ENCODE measurements at regions not wholly inside any gene's neighbourhood (a gene's known extent, or its start where the extent isn't known, plus 50 kb on each side); places are given as distances from the start of the nearest gene placed in this dataset.
"Not testable (repeated sequence)": the region's sequence is repeated elsewhere in the genome, so short reads cannot be mapped to it uniquely, and the experiment has no call there.

GRCh38 chr12:67893022-67893580 is 96.1 kb upstream of the IFNG-AS1 start:
- H3K4me3 ChIP-seq (ENCODE audit: low read depth, low read length) = no peak overlapping the region
- H2AFZ ChIP-seq (ENCODE audit: low read length, unreplicated experiment) = no peak overlapping the region

GRCh38 chr12:67900418-67900817 is 88.8 kb upstream of the IFNG-AS1 start:
- H3K27ac ChIP-seq (ENCODE audit: low read depth, low read length); H3K36me3 ChIP-seq (ENCODE audit: insufficient read depth, low read length); H3K4me3 ChIP-seq (ENCODE audit: low read depth, low read length); H3K27me3 ChIP-seq (ENCODE audit: insufficient read depth, low read length); H3K4me1 ChIP-seq (ENCODE audit: control insufficient read depth, insufficient read depth, low read length, unreplicated experiment); H3K79me2 ChIP-seq (ENCODE audit: control insufficient read depth, insufficient read depth, low read length, unreplicated experiment); H2AFZ ChIP-seq (ENCODE audit: low read length, unreplicated experiment): not testable (repeated sequence)

More at GRCh38 chr12:67893022-67893580, 96.1 kb upstream of the IFNG-AS1 start:
- H3K27me3 ChIP-seq (ENCODE audit: insufficient read depth, low read length) = peaks cover 4% of the 10 kb centered on the region; the same call in 1 of the 2 replicates
- no peaks in the 10 kb centered on the region for H3K79me2 ChIP-seq (ENCODE audit: control insufficient read depth, insufficient read depth, low read length, unreplicated experiment)
- H3K27ac ChIP-seq (ENCODE audit: low read depth, low read length) = no peak overlapping the region
- H3K4me1 ChIP-seq (ENCODE audit: control insufficient read depth, insufficient read depth, low read length, unreplicated experiment) = no peaks in the 10 kb centered on the region
- H3K36me3 ChIP-seq (ENCODE audit: insufficient read depth, low read length) = no peaks in the 10 kb centered on the region

- no peak overlapping the region; the same call in 1 of the 2 replicates for H3K4me3 ChIP-seq (ENCODE audit: low read depth, low read length)
- H3K27ac ChIP-seq (ENCODE audit: low read depth, low read length) = peak overlapping the region; percentile 88
- no peaks in the 10 kb centered on the region for H3K36me3 ChIP-seq (ENCODE audit: insufficient read depth, low read length)
- H3K27me3 ChIP-seq (ENCODE audit: insufficient read depth, low read length) = no peaks in the 10 kb centered on the region
- H3K79me2 ChIP-seq (ENCODE audit: control insufficient read depth, insufficient read depth, low read length, unreplicated experiment) = no peaks in the 10 kb centered on the region
- peaks cover 27% of the 10 kb centered on the region for H3K4me1 ChIP-seq (ENCODE audit: control insufficient read depth, insufficient read depth, low read length, unreplicated experiment)
- H2AFZ ChIP-seq (ENCODE audit: low read length, unreplicated experiment) = no peak overlapping the region
These were observed 80.1 kb upstream of the IFNG-AS1 start for GRCh38 chr12:67909091-67909531.

GRCh38 chr12:67909681-67910080 is 79.6 kb upstream of the IFNG-AS1 start:
- Histone ChIP-seq H3K4me3 (ENCODE audit: low read depth, low read length) (no peak overlapping the region; the same call in 1 of the 2 replicates), H3K79me2 (ENCODE audit: control insufficient read depth, insufficient read depth, low read length, unreplicated experiment) (no peaks in the 10 kb centered on the region), H3K27ac (ENCODE audit: low read depth, low read length) (peak overlapping the region; percentile 88), H3K36me3 (ENCODE audit: insufficient read depth, low read length) (no peaks in the 10 kb centered on the region), H2AFZ (ENCODE audit: low read length, unreplicated experiment) (peak overlapping the region; percentile 43), H3K4me1 (ENCODE audit: control insufficient read depth, insufficient read depth, low read length, unreplicated experiment) (peaks cover 27% of the 10 kb centered on the region), H3K27me3 (ENCODE audit: insufficient read depth, low read length) (no peaks in the 10 kb centered on the region)

- H3K27ac ChIP-seq (ENCODE audit: low read depth, low read length) = peak overlapping the region; percentile 88
These were observed 78.6 kb upstream of the IFNG-AS1 start for GRCh38 chr12:67910360-67911274.

GRCh38 chr12:67911275-67911600 is 78.0 kb upstream of the IFNG-AS1 start:
- Histone ChIP-seq H3K27ac (ENCODE audit: low read depth, low read length) (peak overlapping the region; percentile 88), H3K36me3 (ENCODE audit: insufficient read depth, low read length) (no peaks in the 10 kb centered on the region)

More at GRCh38 chr12:67910360-67911274, 78.6 kb upstream of the IFNG-AS1 start:
- Histone ChIP-seq H3K4me1 (ENCODE audit: control insufficient read depth, insufficient read depth, low read length, unreplicated experiment) (peaks cover 27% of the 10 kb centered on the region), H3K36me3 (ENCODE audit: insufficient read depth, low read length) (no peaks in the 10 kb centered on the region), H3K27me3 (ENCODE audit: insufficient read depth, low read length) (no peaks in the 10 kb centered on the region), H3K4me3 (ENCODE audit: low read depth, low read length) (peak overlapping the region; percentile 17; the same call in 1 of the 2 replicates), H3K79me2 (ENCODE audit: control insufficient read depth, insufficient read depth, low read length, unreplicated experiment) (no peaks in the 10 kb centered on the region), H2AFZ (ENCODE audit: low read length, unreplicated experiment) (no peak overlapping the region)

GRCh38 chr12:67911789-67912188 is 77.5 kb upstream of the IFNG-AS1 start:
- H3K4me1 ChIP-seq (ENCODE audit: control insufficient read depth, insufficient read depth, low read length, unreplicated experiment) = peaks cover 27% of the 10 kb centered on the region
- H3K36me3 ChIP-seq (ENCODE audit: insufficient read depth, low read length) = no peaks in the 10 kb centered on the region
- H3K4me3 ChIP-seq (ENCODE audit: low read depth, low read length) = no peak overlapping the region
- H3K27me3 ChIP-seq (ENCODE audit: insufficient read depth, low read length) = no peaks in the 10 kb centered on the region
- H3K27ac ChIP-seq (ENCODE audit: low read depth, low read length) = no peak overlapping the region
- H2AFZ ChIP-seq (ENCODE audit: low read length, unreplicated experiment) = no peak overlapping the region
- H3K79me2 ChIP-seq (ENCODE audit: control insufficient read depth, insufficient read depth, low read length, unreplicated experiment) = no peaks in the 10 kb centered on the region

More at GRCh38 chr12:67911275-67911600, 78.0 kb upstream of the IFNG-AS1 start:
- no peak overlapping the region for H3K4me3 ChIP-seq (ENCODE audit: low read depth, low read length)
- no peaks in the 10 kb centered on the region for H3K27me3 ChIP-seq (ENCODE audit: insufficient read depth, low read length)
- no peak overlapping the region for H2AFZ ChIP-seq (ENCODE audit: low read length, unreplicated experiment)
- H3K79me2 ChIP-seq (ENCODE audit: control insufficient read depth, insufficient read depth, low read length, unreplicated experiment) = no peaks in the 10 kb centered on the region
- peaks cover 27% of the 10 kb centered on the region for H3K4me1 ChIP-seq (ENCODE audit: control insufficient read depth, insufficient read depth, low read length, unreplicated experiment)

- Histone ChIP-seq H3K36me3 (ENCODE audit: insufficient read depth, low read length) (no peaks in the 10 kb centered on the region), H3K27ac (ENCODE audit: low read depth, low read length) (no peak overlapping the region), H2AFZ (ENCODE audit: low read length, unreplicated experiment) (no peak overlapping the region), H3K4me1 (ENCODE audit: control insufficient read depth, insufficient read depth, low read length, unreplicated experiment) (peaks cover 24% of the 10 kb centered on the region), H3K4me3 (ENCODE audit: low read depth, low read length) (no peak overlapping the region), H3K79me2 (ENCODE audit: control insufficient read depth, insufficient read depth, low read length, unreplicated experiment) (no peaks in the 10 kb centered on the region), H3K27me3 (ENCODE audit: insufficient read depth, low read length) (no peaks in the 10 kb centered on the region)
These were observed 73.9 kb upstream of the IFNG-AS1 start for GRCh38 chr12:67915335-67915851.

- H3K79me2 ChIP-seq (ENCODE audit: control insufficient read depth, insufficient read depth, low read length, unreplicated experiment) = no peaks in the 10 kb centered on the region
- H3K36me3 ChIP-seq (ENCODE audit: insufficient read depth, low read length) = no peaks in the 10 kb centered on the region
- no peak overlapping the region for H2AFZ ChIP-seq (ENCODE audit: low read length, unreplicated experiment)
- H3K4me1 ChIP-seq (ENCODE audit: control insufficient read depth, insufficient read depth, low read length, unreplicated experiment) = peaks cover 23% of the 10 kb centered on the region
- H3K27me3 ChIP-seq (ENCODE audit: insufficient read depth, low read length) = no peaks in the 10 kb centered on the region
- no peak overlapping the region for H3K4me3 ChIP-seq (ENCODE audit: low read depth, low read length)
- H3K27ac ChIP-seq (ENCODE audit: low read depth, low read length) = no peak overlapping the region
These were observed 72.8 kb upstream of the IFNG-AS1 start for GRCh38 chr12:67916266-67916970.

- Histone ChIP-seq H3K36me3 (ENCODE audit: insufficient read depth, low read length) (no peaks in the 10 kb centered on the region), H3K27me3 (ENCODE audit: insufficient read depth, low read length) (no peaks in the 10 kb centered on the region), H3K4me3 (ENCODE audit: low read depth, low read length) (no peak overlapping the region), H2AFZ (ENCODE audit: low read length, unreplicated experiment) (no peak overlapping the region), H3K27ac (ENCODE audit: low read depth, low read length) (no peak overlapping the region), H3K79me2 (ENCODE audit: control insufficient read depth, insufficient read depth, low read length, unreplicated experiment) (no peaks in the 10 kb centered on the region), H3K4me1 (ENCODE audit: control insufficient read depth, insufficient read depth, low read length, unreplicated experiment) (peaks cover 23% of the 10 kb centered on the region)
These were observed 71.4 kb upstream of the IFNG-AS1 start for GRCh38 chr12:67917811-67918210.
